OCI-LY7 (cell line): ENCODE measurements at regions not wholly inside any gene's neighbourhood (a gene's known extent, or its start where the extent isn't known, plus 50 kb on each side); places are given as distances from the start of the nearest gene placed in this dataset.

Source experiments
- CTCF ChIP-seq: fragments of 200-600 bp; sonication (generic); conservative IDR thresholded peaks from 2 replicates; pipeline ENCODE4 v1.5.1; 2014; ENCODE audit warnings: mild to moderate bottlenecking, antibody characterized with exemption, low read length, moderate library complexity, mixed read lengths
- EZH2phosphoT487 ChIP-seq: fragments of 200-600 bp; sonication (generic); IDR thresholded peaks from 2 replicates; pipeline ENCODE4 v1.6.1; 2018; ENCODE audit warnings: low read depth, borderline replicate concordance, mild to moderate bottlenecking, mixed run types, antibody characterized with exemption, low read length, moderate library complexity, mixed read lengths

GRCh38 chr2:115921541-115921940 lies 1479.1 kb downstream of the DPP10 start:
- no peak for TF ChIP-seq CTCF
- no peak for TF ChIP-seq EZH2phosphoT487
